ENCODE measurements at regions not wholly inside any gene's neighbourhood (a gene's known extent, or its start where the extent isn't known, plus 50 kb on each side); places are given as distances from the start of the nearest gene placed in this dataset.

DNA sequence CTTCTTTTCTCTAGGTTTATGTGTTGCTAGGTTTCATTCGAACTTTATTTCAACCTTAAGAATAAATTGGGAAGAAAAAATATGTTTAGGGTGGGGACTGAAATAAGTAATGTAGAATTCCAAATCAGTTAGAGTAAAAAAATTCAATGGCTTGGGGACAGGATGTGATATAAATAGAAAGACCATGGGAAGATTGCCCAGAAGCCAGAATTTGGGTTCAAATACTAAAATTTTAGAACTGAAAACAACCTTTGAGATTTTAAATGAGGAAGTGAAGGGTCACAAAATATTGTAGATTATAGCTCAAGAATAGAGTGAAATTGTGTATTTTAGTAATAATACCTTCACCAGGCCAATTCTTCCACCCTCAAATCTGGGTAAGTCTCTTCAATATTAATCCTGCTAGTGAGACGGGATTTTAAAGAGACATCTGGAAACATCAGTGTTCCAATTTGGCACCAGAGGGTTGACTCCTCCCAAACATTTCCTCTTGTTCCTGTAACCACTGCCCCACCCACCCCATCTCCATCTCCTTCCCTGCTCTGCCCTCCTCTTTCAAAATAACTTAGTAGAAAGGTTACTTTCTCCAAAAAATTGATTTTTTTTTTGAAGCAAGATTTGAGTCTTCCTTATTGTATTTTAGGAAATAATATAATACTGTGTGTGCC, 51.3 kb upstream of the FAM3C start:
- DNase-seq = no peak

DNA sequence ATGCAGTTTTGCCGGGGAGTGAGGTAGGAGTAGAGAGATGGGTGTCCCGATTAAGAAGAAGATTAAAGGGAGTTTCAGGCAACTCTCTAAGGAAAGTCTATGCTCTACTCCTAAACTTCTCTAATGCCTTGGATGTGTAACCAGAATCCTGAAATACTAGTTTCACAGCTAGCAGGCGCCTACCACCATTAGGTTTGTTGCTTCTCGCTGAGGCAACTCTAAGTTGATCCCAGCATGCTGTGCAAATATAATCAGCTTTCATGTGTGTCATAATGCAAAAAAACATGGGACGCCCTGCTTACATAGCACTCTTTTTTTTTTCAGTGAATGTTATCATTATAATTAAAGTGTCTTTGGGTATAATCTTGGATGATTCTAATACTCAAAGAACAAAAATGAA, 50.4 kb upstream of the FAM3C start:
- no peak for DNase-seq

All from NCI-H748 treated with DMSO at 0.1 percent for 48 hours (cell line).